Muscle of arm (tissue), 1 donor: ENCODE measurements at regions not wholly inside any gene's neighbourhood (a gene's known extent, or its start where the extent isn't known, plus 50 kb on each side); places are given as distances from the start of the nearest gene placed in this dataset.
A peak's percentile ranks its signal among the peaks of the same experiment; 100 is the strongest.

Experiments
- DNase-seq: peaks from one replicate; pipeline ENCODE4 v3.0.0-alpha.2; 2013

- no peak for DNase-seq
Observed at GRCh38 chr14:22456998-22457594, 131.9 kb downstream of the DAD1 start.

- no peak for DNase-seq
Observed at GRCh38 chr14:22456421-22456820, 132.6 kb downstream of the DAD1 start.

GRCh38 chr14:22452330-22452729 lies 136.7 kb downstream of the DAD1 start:
- no peak for DNase-seq

GRCh38 chr14:22450266-22450665 lies 138.8 kb downstream of the DAD1 start:
- DNase-seq, result no peak

- DNase-seq, result no peak
Observed at GRCh38 chr14:22449600-22449905, 139.5 kb downstream of the DAD1 start.

- DNase-seq, result no peak
Observed at GRCh38 chr14:22448905-22449599, 140.0 kb downstream of the DAD1 start.

- no peak for DNase-seq
Observed at GRCh38 chr14:22448035-22448904, 140.8 kb downstream of the DAD1 start.

GRCh38 chr14:22438742-22439141 lies 150.3 kb downstream of the DAD1 start:
- no peak for DNase-seq

GRCh38 chr14:22434901-22435550 lies 154.0 kb downstream of the DAD1 start:
- no peak for DNase-seq

- DNase-seq, result no peak
Observed at GRCh38 chr14:22434030-22434429, 155.0 kb downstream of the DAD1 start.

GRCh38 chr14:22433069-22433468 lies 156.0 kb downstream of the DAD1 start:
- no peak for DNase-seq

GRCh38 chr14:22432348-22432976 lies 156.6 kb downstream of the DAD1 start:
- peak; percentile 64 for DNase-seq

GRCh38 chr14:22429546-22430294 lies 159.3 kb downstream of the DAD1 start:
- DNase-seq, result no peak

GRCh38 chr14:22428700-22429291 lies 160.2 kb downstream of the DAD1 start:
- no peak for DNase-seq

GRCh38 chr14:22427771-22428231 lies 161.2 kb downstream of the DAD1 start:
- DNase-seq, result no peak

- DNase-seq, result no peak
Observed at GRCh38 chr14:22426711-22427110, 162.3 kb downstream of the DAD1 start.

- no peak for DNase-seq
Observed at GRCh38 chr14:22423958-22424357, 165.1 kb downstream of the DAD1 start.

- no peak for DNase-seq
Observed at GRCh38 chr14:22422238-22422637, 166.8 kb downstream of the DAD1 start.

GRCh38 chr14:22420598-22421186 lies 168.3 kb downstream of the DAD1 start:
- DNase-seq, result no peak

GRCh38 chr14:22419620-22420019 lies 169.4 kb downstream of the DAD1 start:
- DNase-seq, result no peak
